ENCODE measurements at regions not wholly inside any gene's neighbourhood (a gene's known extent, or its start where the extent isn't known, plus 50 kb on each side); places are given as distances from the start of the nearest gene placed in this dataset.

- Histone ChIP-seq H4K20me1 (no peaks in the 10 kb centered on the region), H3K4me3 (no peak overlapping the region), H3K9ac (no peak overlapping the region), H3K27me3 (no peaks in the 10 kb centered on the region), H3K9me3 (no peaks in the 10 kb centered on the region), H3K36me3 (no peaks in the 10 kb centered on the region), H3K4me1 (no peaks in the 10 kb centered on the region), H3K4me2 (no peak overlapping the region), H3K27ac (no peak overlapping the region)
- no peak for TF ChIP-seq Cebpa-rat (IDR thresholded peaks at IDR 0.05)
Observed at GRCh38 chr4:123835831-123836590, 439.4 kb downstream of the SPRY1 start.

- H3K27ac ChIP-seq, result no peak overlapping the region
Observed at GRCh38 chr4:123836851-123837595, 440.4 kb downstream of the SPRY1 start.

GRCh38 chr4:123838474-123838873 lies 441.9 kb downstream of the SPRY1 start:
- no peak overlapping the region for H3K27ac ChIP-seq
- H3K4me1 ChIP-seq, result no peaks in the 10 kb centered on the region
- TF ChIP-seq Cebpa-rat (IDR thresholded peaks at IDR 0.05), result no peak
- H3K36me3 ChIP-seq, result no peaks in the 10 kb centered on the region
- no peak overlapping the region for H3K9ac ChIP-seq
- no peak overlapping the region for H3K4me3 ChIP-seq
- no peaks in the 10 kb centered on the region for H3K27me3 ChIP-seq
- H3K9me3 ChIP-seq, result no peaks in the 10 kb centered on the region
- H3K4me2 ChIP-seq, result no peak overlapping the region
- no peaks in the 10 kb centered on the region for H4K20me1 ChIP-seq

More at GRCh38 chr4:123836851-123837595, 440.4 kb downstream of the SPRY1 start:
- Histone ChIP-seq H3K36me3 (no peaks in the 10 kb centered on the region), H3K9ac (no peak overlapping the region), H3K4me1 (no peaks in the 10 kb centered on the region), H3K9me3 (no peaks in the 10 kb centered on the region), H3K27me3 (no peaks in the 10 kb centered on the region), H4K20me1 (no peaks in the 10 kb centered on the region), H3K4me2 (no peak overlapping the region), H3K4me3 (no peak overlapping the region)
- no peak for TF ChIP-seq Cebpa-rat (IDR thresholded peaks at IDR 0.05)

GRCh38 chr4:123840197-123840596 lies 443.6 kb downstream of the SPRY1 start:
- no peaks in the 10 kb centered on the region for H3K36me3 ChIP-seq
- H3K9ac ChIP-seq, result no peak overlapping the region
- H3K4me1 ChIP-seq, result no peaks in the 10 kb centered on the region
- H3K4me2 ChIP-seq, result no peak overlapping the region
- no peak overlapping the region for H3K27ac ChIP-seq
- H4K20me1 ChIP-seq, result no peaks in the 10 kb centered on the region
- H3K9me3 ChIP-seq, result no peaks in the 10 kb centered on the region
- H3K27me3 ChIP-seq, result no peaks in the 10 kb centered on the region
- no peak overlapping the region for H3K4me3 ChIP-seq
- no peak for TF ChIP-seq Cebpa-rat (IDR thresholded peaks at IDR 0.05)

- Histone ChIP-seq H4K20me1 (no peaks in the 10 kb centered on the region), H3K4me2 (no peak overlapping the region), H3K27ac (no peak overlapping the region), H3K4me3 (no peak overlapping the region), H3K9ac (no peak overlapping the region), H3K4me1 (no peaks in the 10 kb centered on the region), H3K36me3 (no peaks in the 10 kb centered on the region), H3K9me3 (no peaks in the 10 kb centered on the region), H3K27me3 (no peaks in the 10 kb centered on the region)
- TF ChIP-seq Cebpa-rat (IDR thresholded peaks at IDR 0.05), result no peak
Observed at GRCh38 chr4:123841447-123842121, 445.0 kb downstream of the SPRY1 start.

GRCh38 chr4:123843137-123843536 lies 446.5 kb downstream of the SPRY1 start:
- H3K4me2 ChIP-seq, result no peak overlapping the region

GRCh38 chr4:123844374-123844773 lies 447.8 kb downstream of the SPRY1 start:
- Histone ChIP-seq H4K20me1 (no peaks in the 10 kb centered on the region), H3K4me3 (no peak overlapping the region), H3K4me1 (no peaks in the 10 kb centered on the region), H3K36me3 (no peaks in the 10 kb centered on the region), H3K27ac (no peak overlapping the region), H3K4me2 (no peak overlapping the region), H3K9ac (no peak overlapping the region), H3K27me3 (no peaks in the 10 kb centered on the region), H3K9me3 (no peaks in the 10 kb centered on the region)
- TF ChIP-seq Cebpa-rat (IDR thresholded peaks at IDR 0.05), result no peak

More at GRCh38 chr4:123843137-123843536, 446.5 kb downstream of the SPRY1 start:
- TF ChIP-seq Cebpa-rat (IDR thresholded peaks at IDR 0.05), result no peak
- H3K4me3 ChIP-seq, result no peak overlapping the region
- H3K9ac ChIP-seq, result no peak overlapping the region
- H3K27me3 ChIP-seq, result no peaks in the 10 kb centered on the region
- H3K4me1 ChIP-seq, result no peaks in the 10 kb centered on the region
- H3K36me3 ChIP-seq, result no peaks in the 10 kb centered on the region
- no peaks in the 10 kb centered on the region for H3K9me3 ChIP-seq
- H3K27ac ChIP-seq, result no peak overlapping the region
- H4K20me1 ChIP-seq, result no peaks in the 10 kb centered on the region

GRCh38 chr4:123846092-123846491 lies 449.5 kb downstream of the SPRY1 start:
- Histone ChIP-seq H3K4me2 (no peak overlapping the region), H3K9me3 (no peaks in the 10 kb centered on the region), H3K9ac (no peak overlapping the region), H3K4me1 (no peaks in the 10 kb centered on the region), H3K27ac (no peak overlapping the region), H3K36me3 (no peaks in the 10 kb centered on the region), H3K4me3 (no peak overlapping the region), H4K20me1 (no peaks in the 10 kb centered on the region), H3K27me3 (no peaks in the 10 kb centered on the region)
- no peak for TF ChIP-seq Cebpa-rat (IDR thresholded peaks at IDR 0.05)

- no peaks in the 10 kb centered on the region for H3K36me3 ChIP-seq
- no peaks in the 10 kb centered on the region for H3K9me3 ChIP-seq
- no peak for TF ChIP-seq Cebpa-rat (IDR thresholded peaks at IDR 0.05)
- H3K4me2 ChIP-seq, result no peak overlapping the region
- no peaks in the 10 kb centered on the region for H3K27me3 ChIP-seq
- H4K20me1 ChIP-seq, result no peaks in the 10 kb centered on the region
- H3K4me3 ChIP-seq, result no peak overlapping the region
- H3K27ac ChIP-seq, result no peak overlapping the region
- no peaks in the 10 kb centered on the region for H3K4me1 ChIP-seq
- H3K9ac ChIP-seq, result no peak overlapping the region
Observed at GRCh38 chr4:123846561-123846960, 450.0 kb downstream of the SPRY1 start.

- Histone ChIP-seq H3K4me2 (no peak overlapping the region), H3K4me3 (no peak overlapping the region)
- no peak for TF ChIP-seq Cebpa-rat (IDR thresholded peaks at IDR 0.05)
Observed at GRCh38 chr4:123848606-123849005, 452.0 kb downstream of the SPRY1 start.

More at GRCh38 chr4:123848606-123849005, 452.0 kb downstream of the SPRY1 start:
- no peaks in the 10 kb centered on the region for H3K9me3 ChIP-seq
- no peaks in the 10 kb centered on the region for H3K27me3 ChIP-seq
- no peaks in the 10 kb centered on the region for H3K36me3 ChIP-seq
- H3K4me1 ChIP-seq, result no peaks in the 10 kb centered on the region
- no peak overlapping the region for H3K9ac ChIP-seq
- no peaks in the 10 kb centered on the region for H4K20me1 ChIP-seq
- no peak overlapping the region for H3K27ac ChIP-seq

Data from BLaER1 (cell line).